C4-2B (cell line): ENCODE measurements at regions not wholly inside any gene's neighbourhood (a gene's known extent, or its start where the extent isn't known, plus 50 kb on each side); places are given as distances from the start of the nearest gene placed in this dataset.

Experiments used
- H3K27ac ChIP-seq: fragments of 450-650 bp; 2 replicates; pipeline ENCODE4 v1.5.1; 2017
- CTCF ChIP-seq: fragments of 450-650 bp; conservative IDR thresholded peaks from 2 replicates; pipeline ENCODE4 v1.5.1; 2017; ENCODE audit warnings: mild to moderate bottlenecking
- ZFX ChIP-seq: fragments of 450-650 bp; IDR thresholded peaks from 2 replicates; pipeline ENCODE4 v1.6.1; 2017

- H3K27ac ChIP-seq, result no peak overlapping the region
- TF ChIP-seq ZFX, result no peak
- no peak for TF ChIP-seq CTCF
Measured at GRCh38 chr18:78327643-78328042, 652.0 kb upstream of the SALL3 start.

- no peak overlapping the region for H3K27ac ChIP-seq
- TF ChIP-seq CTCF (no peak), ZFX (no peak)
Measured at GRCh38 chr18:78330766-78331165, 648.9 kb upstream of the SALL3 start.

- TF ChIP-seq ZFX (no peak), CTCF (no peak)
- H3K27ac ChIP-seq, result no peak overlapping the region
Measured at GRCh38 chr18:78352910-78353309, 626.7 kb upstream of the SALL3 start.

GRCh38 chr18:78362198-78362597 lies 617.4 kb upstream of the SALL3 start:
- no peak overlapping the region for H3K27ac ChIP-seq
- no peak for TF ChIP-seq CTCF
- no peak for TF ChIP-seq ZFX

- H3K27ac ChIP-seq, result no peak overlapping the region
- no peak for TF ChIP-seq ZFX
- TF ChIP-seq CTCF, result no peak
Measured at GRCh38 chr18:78363556-78364387, 615.8 kb upstream of the SALL3 start.

GRCh38 chr18:78364388-78364960 lies 615.1 kb upstream of the SALL3 start:
- H3K27ac ChIP-seq, result no peak overlapping the region
- TF ChIP-seq CTCF (no peak), ZFX (no peak)

- H3K27ac ChIP-seq, result no peak overlapping the region
- TF ChIP-seq ZFX (no peak), CTCF (no peak)
Measured at GRCh38 chr18:78367996-78368395, 611.6 kb upstream of the SALL3 start.
